ENCODE measurements at regions not wholly inside any gene's neighbourhood (a gene's known extent, or its start where the extent isn't known, plus 50 kb on each side); places are given as distances from the start of the nearest gene placed in this dataset.
"Not testable (repeated sequence)": the region's sequence is repeated elsewhere in the genome, so short reads cannot be mapped to it uniquely, and the experiment has no call there.

- DNase-seq, result no peak
- no peak for TF ChIP-seq POLR2A (IDR thresholded peaks at IDR 0.05)
- no peak for TF ChIP-seq CTCF (IDR thresholded peaks at IDR 0.05)
- Histone ChIP-seq H3K27ac (no peak overlapping the region), H3K36me3 (no peaks in the 10 kb centered on the region), H3K9me3 (no peaks in the 10 kb centered on the region), H3K4me3 (no peak overlapping the region), H3K4me1 (peaks cover 0 to 4% (median 0%) of the 10 kb centered on the region in 4 donors), H3K27me3 (no peaks in the 10 kb centered on the region)
- ATAC-seq, result no peak
- WGBS (ENCODE audit: insufficient coverage, low coverage, low lambda C conversion rate, missing lambda C conversion rate), result no CpG with 5 or more reads among the region's 1 CpG
- intact Hi-C loops (cut with DNase I), result no loop called here
Measured at GRCh38 chr12:92394895-92395294, 249.2 kb upstream of the BTG1 start.

GRCh38 chr12:92393504-92393903 is 247.9 kb upstream of the BTG1 start:
- no peak overlapping the region for H3K27ac ChIP-seq
- 91% methylated on average over 4 of the region's 7 CpGs for WGBS (ENCODE audit: insufficient coverage, low coverage, low lambda C conversion rate, missing lambda C conversion rate)
- no peaks in the 10 kb centered on the region for H3K27me3 ChIP-seq
- no peaks in the 10 kb centered on the region for H3K9me3 ChIP-seq
- no peaks in the 10 kb centered on the region for H3K36me3 ChIP-seq
- TF ChIP-seq CTCF (IDR thresholded peaks at IDR 0.05), result no peak
- TF ChIP-seq POLR2A (IDR thresholded peaks at IDR 0.05), result no peak
- ATAC-seq (no peak), DNase-seq (no peak)
- no peak overlapping the region for H3K4me3 ChIP-seq
- intact Hi-C loops (cut with DNase I), result no loop called here
- H3K4me1 ChIP-seq, result peaks cover 0 to 14% (median 0%) of the 10 kb centered on the region in 4 donors

GRCh38 chr12:92391726-92392125 is 246.1 kb upstream of the BTG1 start:
- H3K9me3 ChIP-seq; H3K4me3 ChIP-seq; H3K27ac ChIP-seq; H3K27me3 ChIP-seq; DNase-seq; ATAC-seq; intact Hi-C loops (cut with DNase I); H3K36me3 ChIP-seq: not testable (repeated sequence)
- H3K4me1 ChIP-seq, result peaks cover 0 to 14% (median 0%) of the 10 kb centered on the region in 4 donors
- 100% methylated on average over 1 of the region's 1 CpG for WGBS (ENCODE audit: insufficient coverage, low coverage, low lambda C conversion rate, missing lambda C conversion rate)

GRCh38 chr12:92389466-92389865 is 243.8 kb upstream of the BTG1 start:
- Histone ChIP-seq H3K36me3 (no peaks in the 10 kb centered on the region), H3K4me1 (peaks cover 0 to 14% (median 0%) of the 10 kb centered on the region in 4 donors), H3K27ac (peak overlapping the region in 1 of 3 donors; percentile 38), H3K4me3 (no peak overlapping the region), H3K27me3 (no peaks in the 10 kb centered on the region), H3K9me3 (no peaks in the 10 kb centered on the region)
- DNase-seq (peak; percentile 21 to 61 (median 49)), ATAC-seq (peak in 2 of 4 donors; percentile 36 to 41)
- 52% methylated on average over 2 of the region's 3 CpGs for WGBS (ENCODE audit: insufficient coverage, low coverage, low lambda C conversion rate, missing lambda C conversion rate)
- intact Hi-C loops (cut with DNase I), result no loop called here
- TF ChIP-seq POLR2A (IDR thresholded peaks at IDR 0.05), result no peak
- no peak for TF ChIP-seq CTCF (IDR thresholded peaks at IDR 0.05)

- WGBS (ENCODE audit: insufficient coverage, low coverage, low lambda C conversion rate, missing lambda C conversion rate), result 80% methylated on average over 2 of the region's 2 CpGs
- no peaks in the 10 kb centered on the region for H3K27me3 ChIP-seq
- DNase-seq (no peak), ATAC-seq (no peak)
- no peak overlapping the region for H3K4me3 ChIP-seq
- no peaks in the 10 kb centered on the region for H3K36me3 ChIP-seq
- H3K27ac ChIP-seq, result no peak overlapping the region
- TF ChIP-seq CTCF (IDR thresholded peaks at IDR 0.05) (no peak), POLR2A (IDR thresholded peaks at IDR 0.05) (no peak)
- peaks cover 0 to 14% (median 0%) of the 10 kb centered on the region in 4 donors for H3K4me1 ChIP-seq
- no peaks in the 10 kb centered on the region for H3K9me3 ChIP-seq
- intact Hi-C loops (cut with DNase I), result no loop called here
Measured at GRCh38 chr12:92385296-92385695, 239.7 kb upstream of the BTG1 start.
